GM12873 (cell line): ENCODE measurements at regions not wholly inside any gene's neighbourhood (a gene's known extent, or its start where the extent isn't known, plus 50 kb on each side); places are given as distances from the start of the nearest gene placed in this dataset.

Experiments used
- TF ChIP-seq, protein P1 (sequence below): IDR thresholded peaks from 2 replicates; pipeline ENCODE4 v1.5.1; 2012; ENCODE audit warnings: low read depth, mild to moderate bottlenecking, moderate library complexity, low read length, control low read depth; ENCODE audit not compliant: insufficient read depth; ENCODE audit errors: missing control alignments

DNA sequence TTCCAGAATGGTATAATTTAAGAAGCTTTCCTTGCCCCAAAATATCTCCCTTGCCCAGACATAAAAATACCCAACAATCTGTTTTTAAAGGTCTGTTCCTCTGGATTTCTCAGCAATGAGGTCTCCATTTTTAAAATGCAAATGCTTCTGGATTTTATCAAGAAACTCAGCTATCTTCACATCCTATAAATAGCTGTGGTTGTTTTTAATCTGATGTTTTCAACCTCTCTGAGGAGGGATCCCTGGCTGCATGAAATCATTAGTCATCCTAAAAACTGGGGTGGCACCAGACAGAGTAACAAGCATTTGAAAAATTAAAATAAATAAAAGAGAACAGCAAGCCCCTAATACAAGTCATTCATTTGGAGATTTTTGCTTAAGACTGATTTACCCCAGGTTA lies 168.5 kb upstream of the ID4 start:
- TF ChIP-seq, protein P1, sequence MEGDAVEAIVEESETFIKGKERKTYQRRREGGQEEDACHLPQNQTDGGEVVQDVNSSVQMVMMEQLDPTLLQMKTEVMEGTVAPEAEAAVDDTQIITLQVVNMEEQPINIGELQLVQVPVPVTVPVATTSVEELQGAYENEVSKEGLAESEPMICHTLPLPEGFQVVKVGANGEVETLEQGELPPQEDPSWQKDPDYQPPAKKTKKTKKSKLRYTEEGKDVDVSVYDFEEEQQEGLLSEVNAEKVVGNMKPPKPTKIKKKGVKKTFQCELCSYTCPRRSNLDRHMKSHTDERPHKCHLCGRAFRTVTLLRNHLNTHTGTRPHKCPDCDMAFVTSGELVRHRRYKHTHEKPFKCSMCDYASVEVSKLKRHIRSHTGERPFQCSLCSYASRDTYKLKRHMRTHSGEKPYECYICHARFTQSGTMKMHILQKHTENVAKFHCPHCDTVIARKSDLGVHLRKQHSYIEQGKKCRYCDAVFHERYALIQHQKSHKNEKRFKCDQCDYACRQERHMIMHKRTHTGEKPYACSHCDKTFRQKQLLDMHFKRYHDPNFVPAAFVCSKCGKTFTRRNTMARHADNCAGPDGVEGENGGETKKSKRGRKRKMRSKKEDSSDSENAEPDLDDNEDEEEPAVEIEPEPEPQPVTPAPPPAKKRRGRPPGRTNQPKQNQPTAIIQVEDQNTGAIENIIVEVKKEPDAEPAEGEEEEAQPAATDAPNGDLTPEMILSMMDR = no peak

GRCh38 chr6:19669206-19669605 lies 168.0 kb upstream of the ID4 start:
- TF ChIP-seq, protein P1 = no peak

GRCh38 chr6:19682859-19683258 lies 154.3 kb upstream of the ID4 start:
- TF ChIP-seq, protein P1 = no peak

DNA sequence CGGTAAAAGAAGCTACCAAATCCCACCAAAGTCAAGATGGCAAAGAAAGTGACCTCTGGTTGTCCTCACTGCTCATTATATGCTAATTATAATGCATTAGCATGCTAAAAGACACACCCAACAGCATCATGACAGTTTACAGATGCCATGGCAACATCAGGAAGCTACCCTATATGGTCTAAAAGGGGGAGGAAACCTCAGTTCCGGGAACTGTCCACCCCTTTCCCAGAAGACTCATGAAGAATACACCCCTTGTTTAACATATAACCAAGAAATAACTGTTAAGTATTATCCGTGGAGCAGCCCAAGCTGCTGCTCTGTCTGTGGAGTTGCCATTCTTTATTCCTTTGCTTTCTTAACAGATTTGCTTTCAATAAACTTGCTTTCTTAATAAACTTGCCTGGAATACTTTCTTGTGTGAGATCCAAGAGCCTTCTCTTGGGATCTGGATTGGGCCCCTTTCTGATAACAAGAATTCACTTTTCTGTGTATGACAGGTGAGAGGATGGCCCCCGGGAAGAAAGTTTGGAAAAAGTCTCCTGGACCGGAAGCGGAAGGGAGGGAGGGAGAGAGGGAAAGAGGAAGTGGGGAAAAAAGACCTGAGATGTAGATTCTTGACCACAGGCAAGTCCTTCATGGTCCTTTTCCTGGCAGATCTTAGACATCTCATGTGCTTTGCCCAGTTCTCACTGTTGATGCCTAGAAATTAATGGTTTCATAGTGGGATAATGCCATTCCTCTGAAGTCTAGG lies 146.7 kb upstream of the ID4 start:
- TF ChIP-seq, protein P1 = no peak

GRCh38 chr6:19691465-19692167 lies 145.6 kb upstream of the ID4 start:
- TF ChIP-seq, protein P1 = no peak

DNA sequence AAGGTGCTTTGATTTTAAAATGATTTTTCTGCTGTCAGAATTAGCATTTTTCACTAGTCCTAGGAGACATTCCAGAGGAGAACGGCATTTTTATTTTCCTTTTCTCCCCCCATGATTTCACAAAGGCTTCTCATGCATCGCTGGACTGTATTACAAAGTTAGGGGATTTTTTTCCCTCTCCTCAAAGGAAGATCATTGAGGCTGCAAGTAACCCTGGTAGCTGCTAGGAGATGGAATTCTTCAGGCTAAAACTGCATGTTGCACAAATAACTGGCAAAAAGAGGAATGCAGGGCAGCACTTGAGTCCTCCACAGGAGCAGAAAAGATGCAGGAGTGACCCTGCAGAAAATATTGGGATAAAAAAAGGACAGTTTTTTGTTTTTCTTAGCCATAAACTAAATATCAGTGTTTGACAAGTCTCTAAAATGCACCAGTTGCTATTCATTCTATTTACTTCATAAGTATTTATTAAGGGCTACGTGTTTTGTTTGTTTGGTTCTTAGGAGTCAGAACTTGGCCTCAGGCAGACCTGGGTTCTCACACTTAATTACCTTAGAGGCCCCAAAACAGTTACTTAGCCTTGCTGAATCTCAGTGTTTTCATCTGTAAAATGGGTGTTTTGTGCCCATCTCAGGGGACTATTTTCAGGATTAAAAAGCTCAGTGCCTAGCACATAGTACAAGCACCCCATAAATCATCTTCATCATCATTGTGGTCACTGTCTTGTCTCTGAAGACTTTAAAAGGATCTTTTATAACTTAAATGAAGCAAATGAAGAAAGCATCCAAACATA lies 144.5 kb upstream of the ID4 start:
- TF ChIP-seq, protein P1 = no peak

- TF ChIP-seq, protein P1 = no peak
These were observed 142.5 kb upstream of the ID4 start for GRCh38 chr6:19694697-19695096.
